Erythroblast (primary cell): ENCODE measurements at regions not wholly inside any gene's neighbourhood (a gene's known extent, or its start where the extent isn't known, plus 50 kb on each side); places are given as distances from the start of the nearest gene placed in this dataset.

ENCODE experiments used
- GATA1 ChIP-seq: IDR thresholded peaks from 2 replicates; pipeline ENCODE4 v1.6.1; 2011; ENCODE audit warnings: low read depth, mild to moderate bottlenecking, control low read depth, low read length, moderate library complexity
- POLR2A ChIP-seq: IDR thresholded peaks from 2 replicates; pipeline ENCODE4 v1.6.1; 2011; ENCODE audit warnings: mild to moderate bottlenecking, low read length

GRCh38 chr3:20844851-20845250 is 658.8 kb upstream of the SGO1 start:
- TF ChIP-seq POLR2A (no peak), GATA1 (no peak)
